GM13976 (cell line): ENCODE measurements at regions not wholly inside any gene's neighbourhood (a gene's known extent, or its start where the extent isn't known, plus 50 kb on each side); places are given as distances from the start of the nearest gene placed in this dataset.

ENCODE experiments used
- DNase-seq: peaks from one replicate; pipeline ENCODE4 v3.0.0; 2012; ENCODE audit warnings: low spot score
- in situ Hi-C: fragments of 300-500 bp; cut with MboI; formaldehyde crosslinking; loops from one replicate; pipeline ENCODE4 v1.12.0; 2022; ENCODE audit warnings: low sequenced_read_pairs, mixed read lengths, inconsistent platforms; ENCODE audit not compliant: unreplicated experiment
- TF ChIP-seq, protein P1 (sequence below): IDR thresholded peaks from 2 replicates; pipeline ENCODE4 v1.5.1; 2012; ENCODE audit warnings: borderline replicate concordance, mild to moderate bottlenecking; ENCODE audit not compliant: insufficient read depth; ENCODE audit errors: extremely low read depth, missing control alignments, control extremely low read depth

DNA sequence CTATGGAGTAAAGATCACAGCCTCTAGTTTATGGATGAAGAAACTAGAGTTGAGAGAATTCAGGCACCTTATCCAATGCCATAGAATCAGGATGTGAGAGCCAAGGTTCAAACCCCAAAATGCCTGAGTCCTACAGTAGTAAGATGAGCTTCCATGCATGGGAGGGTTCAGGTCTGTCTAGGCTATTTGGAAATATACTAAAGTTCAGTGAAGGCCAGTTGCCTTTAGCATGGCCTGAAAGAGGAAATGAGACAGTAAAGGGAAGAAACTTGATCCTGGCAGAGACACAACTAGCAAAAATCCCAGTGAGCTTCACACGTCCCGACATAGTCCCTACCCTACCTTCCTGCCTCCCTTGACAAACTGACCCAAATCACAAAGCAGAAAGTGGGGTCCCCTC, 317.0 kb downstream of the RASEF start:
- DNase-seq: no peak
- TF ChIP-seq, protein P1, sequence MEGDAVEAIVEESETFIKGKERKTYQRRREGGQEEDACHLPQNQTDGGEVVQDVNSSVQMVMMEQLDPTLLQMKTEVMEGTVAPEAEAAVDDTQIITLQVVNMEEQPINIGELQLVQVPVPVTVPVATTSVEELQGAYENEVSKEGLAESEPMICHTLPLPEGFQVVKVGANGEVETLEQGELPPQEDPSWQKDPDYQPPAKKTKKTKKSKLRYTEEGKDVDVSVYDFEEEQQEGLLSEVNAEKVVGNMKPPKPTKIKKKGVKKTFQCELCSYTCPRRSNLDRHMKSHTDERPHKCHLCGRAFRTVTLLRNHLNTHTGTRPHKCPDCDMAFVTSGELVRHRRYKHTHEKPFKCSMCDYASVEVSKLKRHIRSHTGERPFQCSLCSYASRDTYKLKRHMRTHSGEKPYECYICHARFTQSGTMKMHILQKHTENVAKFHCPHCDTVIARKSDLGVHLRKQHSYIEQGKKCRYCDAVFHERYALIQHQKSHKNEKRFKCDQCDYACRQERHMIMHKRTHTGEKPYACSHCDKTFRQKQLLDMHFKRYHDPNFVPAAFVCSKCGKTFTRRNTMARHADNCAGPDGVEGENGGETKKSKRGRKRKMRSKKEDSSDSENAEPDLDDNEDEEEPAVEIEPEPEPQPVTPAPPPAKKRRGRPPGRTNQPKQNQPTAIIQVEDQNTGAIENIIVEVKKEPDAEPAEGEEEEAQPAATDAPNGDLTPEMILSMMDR: no peak
- in situ Hi-C loops: no loop called here

DNA sequence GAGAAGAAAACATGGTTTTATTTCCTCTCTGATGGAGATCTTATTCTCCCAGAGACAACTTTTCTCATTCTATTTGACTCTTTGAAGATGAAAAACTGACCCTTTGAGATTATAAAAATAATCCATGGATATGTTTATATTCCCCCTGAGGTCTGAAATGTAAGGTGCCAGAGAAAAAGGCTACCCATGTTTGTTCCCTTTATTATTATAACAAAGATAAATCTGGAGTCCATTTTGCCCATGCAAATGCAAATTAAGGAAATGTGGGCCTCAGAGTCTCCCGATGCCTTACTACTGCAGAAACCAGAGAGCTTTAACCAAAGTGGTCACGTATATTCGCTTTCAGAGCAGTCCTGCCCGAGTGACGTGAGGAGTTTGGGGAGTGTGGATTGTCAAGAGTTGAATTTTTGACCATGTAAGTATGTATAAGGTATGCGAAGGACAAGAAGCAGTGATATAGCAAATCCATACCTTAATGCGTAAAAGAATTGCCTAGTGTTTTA, 312.5 kb downstream of the RASEF start:
- in situ Hi-C loops: no loop called here
- TF ChIP-seq, protein P1: no peak
- no peak for DNase-seq

DNA sequence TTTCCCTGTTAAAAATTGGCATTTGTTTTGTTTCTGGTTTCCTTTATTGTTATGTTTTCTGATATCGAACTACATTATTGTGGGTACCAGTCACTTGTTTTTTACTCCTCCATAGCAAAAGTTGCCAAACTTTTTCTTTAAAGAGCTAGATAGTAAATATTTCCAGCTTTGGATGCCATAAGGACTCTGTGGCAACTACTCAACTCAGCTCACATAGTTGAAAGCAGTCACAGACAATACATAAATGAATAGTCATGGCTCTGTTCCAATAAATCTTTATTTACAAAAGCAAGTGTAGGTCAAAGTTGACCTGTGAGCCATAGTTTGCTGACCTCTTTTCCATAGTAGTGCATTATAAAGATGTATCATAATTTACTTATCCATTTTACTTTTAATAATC, 305.0 kb downstream of the RASEF start:
- TF ChIP-seq, protein P1: no peak
- no peak for DNase-seq
- in situ Hi-C loops: no loop called here

DNA sequence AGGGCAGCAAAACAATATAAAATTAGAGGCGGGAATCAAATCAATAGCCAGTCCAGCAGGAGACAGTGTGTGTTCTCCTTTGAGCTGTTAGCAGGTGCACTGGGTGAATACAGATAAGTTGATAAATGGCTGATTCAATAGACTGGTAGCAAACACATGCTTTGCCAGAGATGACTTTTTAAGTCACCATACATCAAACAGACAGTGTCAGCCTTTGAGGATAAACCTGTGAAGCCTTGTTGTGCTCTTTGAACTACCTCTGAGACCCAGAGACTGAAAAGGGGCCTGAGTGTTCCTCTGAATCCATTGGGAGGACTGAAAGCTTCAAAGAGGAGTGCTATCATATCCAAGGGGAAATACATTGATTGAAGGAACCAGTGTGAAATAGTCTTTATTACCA, 301.9 kb downstream of the RASEF start:
- in situ Hi-C loops: no loop called here
- DNase-seq: no peak
- TF ChIP-seq, protein P1: no peak

DNA sequence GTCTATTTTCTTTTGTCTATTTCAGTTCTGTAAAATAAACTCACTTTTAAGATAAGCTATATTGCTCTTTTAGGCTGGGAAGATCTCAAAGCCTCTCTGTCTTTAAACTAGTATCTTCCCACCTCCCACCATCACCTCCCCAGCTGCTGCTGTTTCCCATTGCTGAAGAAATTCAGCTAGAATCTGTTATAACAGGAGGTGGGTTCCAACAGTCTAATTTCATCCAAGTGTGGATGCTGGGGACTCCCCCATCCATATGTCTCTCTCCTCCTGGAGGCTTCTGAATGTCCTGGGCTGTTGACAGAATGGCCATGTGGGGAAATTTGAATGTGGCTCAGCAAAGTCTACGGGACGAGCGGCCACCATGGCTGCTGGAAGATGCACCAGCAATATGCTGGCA, 301.0 kb downstream of the RASEF start:
- in situ Hi-C loops: no loop called here
- TF ChIP-seq, protein P1: no peak

DNA sequence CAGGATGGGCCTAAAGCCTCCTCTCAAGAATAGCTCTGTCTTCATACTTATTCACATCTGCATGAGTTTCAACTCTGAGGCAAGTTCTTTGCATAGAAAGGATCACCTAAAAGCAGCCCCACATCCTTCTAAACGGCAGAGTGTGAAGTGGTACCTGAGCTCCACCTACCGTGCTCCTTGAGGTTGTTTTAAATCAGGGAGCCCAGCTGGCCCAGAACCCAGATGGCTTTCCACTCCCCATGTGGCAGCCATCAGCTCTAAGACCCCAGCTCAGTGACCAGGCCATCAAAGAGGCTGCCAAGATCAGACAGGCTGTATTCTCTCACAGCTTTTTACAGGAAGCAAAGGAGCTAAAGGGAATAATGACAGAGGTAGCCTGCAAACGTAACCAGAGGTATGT, 299.3 kb downstream of the RASEF start:
- in situ Hi-C loops: no loop called here
- no peak for DNase-seq
- TF ChIP-seq, protein P1: no peak

More for the DNA sequence above, 301.0 kb downstream of the RASEF start:
- DNase-seq: no peak
